HL-60 (cell line): ENCODE measurements at regions not wholly inside any gene's neighbourhood (a gene's known extent, or its start where the extent isn't known, plus 50 kb on each side); places are given as distances from the start of the nearest gene placed in this dataset.

Source experiments
- POLR2AphosphoS5 ChIP-seq: IDR thresholded peaks from 2 replicates; pipeline ENCODE4 v1.6.1; 2012; ENCODE audit warnings: low read depth
- TF ChIP-seq, protein P1 (sequence below): IDR thresholded peaks from one replicate; pipeline ENCODE4 v1.5.1; 2011; ENCODE audit warnings: low read length, control low read depth, inconsistent platforms; ENCODE audit not compliant: insufficient read depth
- TF ChIP-seq, protein P2 (sequence below): IDR thresholded peaks from 2 replicates; pipeline ENCODE4 v1.6.1; 2012; ENCODE audit warnings: low read depth; ENCODE audit not compliant: insufficient replicate concordance

GRCh38 chr2:4533806-4534205 is 830.4 kb downstream of the DCDC2C start:
- TF ChIP-seq, protein P1, sequence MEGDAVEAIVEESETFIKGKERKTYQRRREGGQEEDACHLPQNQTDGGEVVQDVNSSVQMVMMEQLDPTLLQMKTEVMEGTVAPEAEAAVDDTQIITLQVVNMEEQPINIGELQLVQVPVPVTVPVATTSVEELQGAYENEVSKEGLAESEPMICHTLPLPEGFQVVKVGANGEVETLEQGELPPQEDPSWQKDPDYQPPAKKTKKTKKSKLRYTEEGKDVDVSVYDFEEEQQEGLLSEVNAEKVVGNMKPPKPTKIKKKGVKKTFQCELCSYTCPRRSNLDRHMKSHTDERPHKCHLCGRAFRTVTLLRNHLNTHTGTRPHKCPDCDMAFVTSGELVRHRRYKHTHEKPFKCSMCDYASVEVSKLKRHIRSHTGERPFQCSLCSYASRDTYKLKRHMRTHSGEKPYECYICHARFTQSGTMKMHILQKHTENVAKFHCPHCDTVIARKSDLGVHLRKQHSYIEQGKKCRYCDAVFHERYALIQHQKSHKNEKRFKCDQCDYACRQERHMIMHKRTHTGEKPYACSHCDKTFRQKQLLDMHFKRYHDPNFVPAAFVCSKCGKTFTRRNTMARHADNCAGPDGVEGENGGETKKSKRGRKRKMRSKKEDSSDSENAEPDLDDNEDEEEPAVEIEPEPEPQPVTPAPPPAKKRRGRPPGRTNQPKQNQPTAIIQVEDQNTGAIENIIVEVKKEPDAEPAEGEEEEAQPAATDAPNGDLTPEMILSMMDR = no peak
- TF ChIP-seq, protein P2, sequence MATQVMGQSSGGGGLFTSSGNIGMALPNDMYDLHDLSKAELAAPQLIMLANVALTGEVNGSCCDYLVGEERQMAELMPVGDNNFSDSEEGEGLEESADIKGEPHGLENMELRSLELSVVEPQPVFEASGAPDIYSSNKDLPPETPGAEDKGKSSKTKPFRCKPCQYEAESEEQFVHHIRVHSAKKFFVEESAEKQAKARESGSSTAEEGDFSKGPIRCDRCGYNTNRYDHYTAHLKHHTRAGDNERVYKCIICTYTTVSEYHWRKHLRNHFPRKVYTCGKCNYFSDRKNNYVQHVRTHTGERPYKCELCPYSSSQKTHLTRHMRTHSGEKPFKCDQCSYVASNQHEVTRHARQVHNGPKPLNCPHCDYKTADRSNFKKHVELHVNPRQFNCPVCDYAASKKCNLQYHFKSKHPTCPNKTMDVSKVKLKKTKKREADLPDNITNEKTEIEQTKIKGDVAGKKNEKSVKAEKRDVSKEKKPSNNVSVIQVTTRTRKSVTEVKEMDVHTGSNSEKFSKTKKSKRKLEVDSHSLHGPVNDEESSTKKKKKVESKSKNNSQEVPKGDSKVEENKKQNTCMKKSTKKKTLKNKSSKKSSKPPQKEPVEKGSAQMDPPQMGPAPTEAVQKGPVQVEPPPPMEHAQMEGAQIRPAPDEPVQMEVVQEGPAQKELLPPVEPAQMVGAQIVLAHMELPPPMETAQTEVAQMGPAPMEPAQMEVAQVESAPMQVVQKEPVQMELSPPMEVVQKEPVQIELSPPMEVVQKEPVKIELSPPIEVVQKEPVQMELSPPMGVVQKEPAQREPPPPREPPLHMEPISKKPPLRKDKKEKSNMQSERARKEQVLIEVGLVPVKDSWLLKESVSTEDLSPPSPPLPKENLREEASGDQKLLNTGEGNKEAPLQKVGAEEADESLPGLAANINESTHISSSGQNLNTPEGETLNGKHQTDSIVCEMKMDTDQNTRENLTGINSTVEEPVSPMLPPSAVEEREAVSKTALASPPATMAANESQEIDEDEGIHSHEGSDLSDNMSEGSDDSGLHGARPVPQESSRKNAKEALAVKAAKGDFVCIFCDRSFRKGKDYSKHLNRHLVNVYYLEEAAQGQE = no peak
- TF ChIP-seq POLR2AphosphoS5 = no peak
